ENCODE measurements at regions not wholly inside any gene's neighbourhood (a gene's known extent, or its start where the extent isn't known, plus 50 kb on each side); places are given as distances from the start of the nearest gene placed in this dataset.

- Histone ChIP-seq H4K20me1 (ENCODE audit: insufficient read depth, low read length) (no peaks in the 10 kb centered on the region), H2AFZ (ENCODE audit: low read length) (no peak overlapping the region), H3K9me2 (ENCODE audit: insufficient read depth, low read length) (no peaks in the 10 kb centered on the region), H3K9me3 (ENCODE audit: low read length) (peaks cover 4% of the 10 kb centered on the region; the same call in 1 of the 2 replicates), H3K4me3 (ENCODE audit: low read depth, low read length, poor library complexity, severe bottlenecking) (no peak overlapping the region), H3K79me2 (ENCODE audit: insufficient read depth, low read depth, low read length) (no peaks in the 10 kb centered on the region), H3K4me1 (ENCODE audit: insufficient read depth, low read length, poor library complexity, severe bottlenecking) (no peaks in the 10 kb centered on the region), H3K4me2 (ENCODE audit: low read length) (no peak overlapping the region), H3K36me3 (ENCODE audit: insufficient read depth, low read length) (no peaks in the 10 kb centered on the region), H3K27ac (ENCODE audit: low read depth, low read length, poor library complexity, severe bottlenecking) (no peak overlapping the region)
- ChIA-PET POLR2A (no interaction called here), CTCF (ENCODE audit: unreplicated experiment) (no interaction called here)
- DNase-seq (ENCODE audit: low spot score), result no peak
- BruUV-seq (replicated peaks), result no TSS peak
- TF ChIP-seq EZH2phosphoT487 (IDR thresholded peaks at IDR 0.05; ENCODE audit: borderline replicate concordance, low read depth, low read length) (no peak), CTCF (conservative IDR thresholded peaks at IDR 0.05; ENCODE audit: low read length) (no peak)
- intact Hi-C loops (cut with micrococcal nuclease; ENCODE audit: unreplicated experiment), result no loop called here
Measured at GRCh38 chr19:30978639-30979038, 370.6 kb downstream of the TSHZ3 start.

GRCh38 chr19:30969591-30969990, 379.6 kb downstream of the TSHZ3 start:
- Histone ChIP-seq H4K20me1 (ENCODE audit: insufficient read depth, low read length) (no peaks in the 10 kb centered on the region), H3K4me2 (ENCODE audit: low read length) (no peak overlapping the region), H3K79me2 (ENCODE audit: insufficient read depth, low read depth, low read length) (no peaks in the 10 kb centered on the region), H3K4me1 (ENCODE audit: insufficient read depth, low read length, poor library complexity, severe bottlenecking) (no peaks in the 10 kb centered on the region), H3K4me3 (ENCODE audit: low read depth, low read length, poor library complexity, severe bottlenecking) (no peak overlapping the region), H2AFZ (ENCODE audit: low read length) (no peak overlapping the region), H3K9me3 (ENCODE audit: low read length) (no peaks in the 10 kb centered on the region), H3K27ac (ENCODE audit: low read depth, low read length, poor library complexity, severe bottlenecking) (no peak overlapping the region), H3K36me3 (ENCODE audit: insufficient read depth, low read length) (no peaks in the 10 kb centered on the region), H3K9me2 (ENCODE audit: insufficient read depth, low read length) (no peaks in the 10 kb centered on the region)
- BruUV-seq (replicated peaks), result no TSS peak
- ChIA-PET CTCF (ENCODE audit: unreplicated experiment) (no interaction called here), POLR2A (no interaction called here)
- TF ChIP-seq EZH2phosphoT487 (IDR thresholded peaks at IDR 0.05; ENCODE audit: borderline replicate concordance, low read depth, low read length) (no peak), CTCF (conservative IDR thresholded peaks at IDR 0.05; ENCODE audit: low read length) (no peak)
- no peak for DNase-seq (ENCODE audit: low spot score)
- intact Hi-C loops (cut with micrococcal nuclease; ENCODE audit: unreplicated experiment), result no loop called here

GRCh38 chr19:30968841-30969399, 380.3 kb downstream of the TSHZ3 start:
- ChIA-PET CTCF (ENCODE audit: unreplicated experiment) (no interaction called here), POLR2A (no interaction called here)
- Histone ChIP-seq H4K20me1 (ENCODE audit: insufficient read depth, low read length) (no peaks in the 10 kb centered on the region), H3K36me3 (ENCODE audit: insufficient read depth, low read length) (no peaks in the 10 kb centered on the region), H2AFZ (ENCODE audit: low read length) (no peak overlapping the region), H3K9me2 (ENCODE audit: insufficient read depth, low read length) (no peaks in the 10 kb centered on the region), H3K27ac (ENCODE audit: low read depth, low read length, poor library complexity, severe bottlenecking) (no peak overlapping the region), H3K4me2 (ENCODE audit: low read length) (no peak overlapping the region), H3K4me1 (ENCODE audit: insufficient read depth, low read length, poor library complexity, severe bottlenecking) (no peaks in the 10 kb centered on the region), H3K9me3 (ENCODE audit: low read length) (no peaks in the 10 kb centered on the region), H3K79me2 (ENCODE audit: insufficient read depth, low read depth, low read length) (no peaks in the 10 kb centered on the region), H3K4me3 (ENCODE audit: low read depth, low read length, poor library complexity, severe bottlenecking) (no peak overlapping the region)
- no peak for DNase-seq (ENCODE audit: low spot score)
- TF ChIP-seq CTCF (conservative IDR thresholded peaks at IDR 0.05; ENCODE audit: low read length), result no peak
- no peak for TF ChIP-seq EZH2phosphoT487 (IDR thresholded peaks at IDR 0.05; ENCODE audit: borderline replicate concordance, low read depth, low read length)
- no TSS peak for BruUV-seq (replicated peaks)
- intact Hi-C loops (cut with micrococcal nuclease; ENCODE audit: unreplicated experiment), result no loop called here
